HG02840 (cell line): ENCODE measurements at regions not wholly inside any gene's neighbourhood (a gene's known extent, or its start where the extent isn't known, plus 50 kb on each side); places are given as distances from the start of the nearest gene placed in this dataset.

Source experiments
- ATAC-seq: cut with Tn5 transposase; IDR thresholded peaks from one replicate; pipeline ENCODE4 v1.9.1; 2021; ENCODE audit warnings: mild to moderate bottlenecking, moderate library complexity, moderate number of reproducible peaks; ENCODE audit not compliant: unreplicated experiment, low FRiP score

DNA sequence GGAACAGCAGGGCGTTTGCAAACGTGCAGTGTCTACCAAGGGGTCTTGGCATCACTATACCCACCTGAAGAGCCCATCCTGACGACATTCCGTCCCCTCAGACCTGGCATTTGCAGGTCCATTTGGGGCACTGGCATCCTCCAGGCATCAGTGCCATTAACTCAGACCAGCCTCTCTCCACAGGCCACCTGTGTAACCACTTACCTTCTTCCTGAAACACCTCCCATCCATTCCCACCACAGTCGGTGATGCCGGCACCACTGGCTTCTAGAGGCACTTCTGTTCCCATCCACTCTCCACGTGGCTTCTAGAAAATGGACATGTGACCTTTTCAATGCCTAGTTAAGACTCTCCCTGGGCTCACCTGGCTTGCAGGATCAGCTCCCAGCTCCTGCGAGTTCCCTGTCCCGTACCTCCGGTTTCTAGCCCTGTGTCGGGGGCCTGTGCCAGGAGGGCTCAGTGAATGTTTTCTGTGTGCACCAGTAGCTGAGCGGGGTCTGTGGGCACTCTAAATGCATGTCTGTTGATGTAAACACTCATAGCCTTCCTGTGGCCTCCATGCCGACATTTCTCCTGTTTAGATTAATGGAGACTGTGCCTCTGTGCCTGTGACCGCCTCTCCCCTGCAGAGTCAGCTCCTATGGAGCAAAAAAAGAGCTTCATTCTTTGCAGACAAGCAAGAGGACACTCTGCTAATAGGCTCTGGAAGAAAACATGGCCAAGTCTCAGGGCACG lies 458.0 kb upstream of the HS6ST1 start:
- no peak for ATAC-seq

DNA sequence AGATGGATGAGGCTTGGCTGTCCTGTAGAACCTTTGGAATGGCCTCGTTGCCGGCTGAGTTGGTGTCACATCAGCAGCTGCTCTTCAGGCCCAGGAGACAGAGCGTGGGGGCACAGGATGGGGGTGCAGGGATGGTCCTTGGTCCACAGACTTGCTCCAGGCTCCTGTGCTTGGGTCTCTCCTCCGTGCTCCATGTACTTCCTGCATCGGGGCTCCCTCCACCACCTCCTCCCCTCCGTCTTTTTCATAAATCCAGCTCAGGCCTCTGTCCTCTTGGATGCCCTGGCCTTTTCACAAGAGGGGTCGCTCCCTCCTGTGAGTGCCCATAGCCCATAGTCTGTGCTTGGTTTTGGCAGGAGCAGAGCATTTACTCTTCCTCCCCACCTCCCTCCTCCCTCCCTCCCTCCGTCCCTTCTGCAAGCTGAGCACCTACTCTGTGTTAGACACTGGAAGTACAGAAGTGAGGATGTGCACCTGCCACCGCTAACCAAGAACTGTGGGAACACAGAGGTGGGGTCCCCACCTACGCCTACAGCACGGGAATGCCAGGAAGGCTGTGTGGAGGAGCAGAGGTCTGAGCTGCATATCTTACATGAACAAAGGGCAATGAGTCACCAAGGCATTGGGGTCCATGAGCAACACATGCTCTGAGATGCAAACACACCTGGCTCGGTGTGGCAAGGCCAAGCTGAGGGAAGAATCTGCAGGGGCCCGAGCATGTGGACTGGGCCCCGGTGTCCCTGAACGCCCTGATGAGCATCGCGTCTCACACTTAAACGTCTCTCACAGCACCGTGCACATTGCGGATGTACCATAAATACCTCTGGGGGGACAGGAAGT lies 458.7 kb upstream of the HS6ST1 start:
- ATAC-seq, result no peak

GRCh38 chr2:128778843-128779242 lies 460.2 kb upstream of the HS6ST1 start:
- no peak for ATAC-seq

DNA sequence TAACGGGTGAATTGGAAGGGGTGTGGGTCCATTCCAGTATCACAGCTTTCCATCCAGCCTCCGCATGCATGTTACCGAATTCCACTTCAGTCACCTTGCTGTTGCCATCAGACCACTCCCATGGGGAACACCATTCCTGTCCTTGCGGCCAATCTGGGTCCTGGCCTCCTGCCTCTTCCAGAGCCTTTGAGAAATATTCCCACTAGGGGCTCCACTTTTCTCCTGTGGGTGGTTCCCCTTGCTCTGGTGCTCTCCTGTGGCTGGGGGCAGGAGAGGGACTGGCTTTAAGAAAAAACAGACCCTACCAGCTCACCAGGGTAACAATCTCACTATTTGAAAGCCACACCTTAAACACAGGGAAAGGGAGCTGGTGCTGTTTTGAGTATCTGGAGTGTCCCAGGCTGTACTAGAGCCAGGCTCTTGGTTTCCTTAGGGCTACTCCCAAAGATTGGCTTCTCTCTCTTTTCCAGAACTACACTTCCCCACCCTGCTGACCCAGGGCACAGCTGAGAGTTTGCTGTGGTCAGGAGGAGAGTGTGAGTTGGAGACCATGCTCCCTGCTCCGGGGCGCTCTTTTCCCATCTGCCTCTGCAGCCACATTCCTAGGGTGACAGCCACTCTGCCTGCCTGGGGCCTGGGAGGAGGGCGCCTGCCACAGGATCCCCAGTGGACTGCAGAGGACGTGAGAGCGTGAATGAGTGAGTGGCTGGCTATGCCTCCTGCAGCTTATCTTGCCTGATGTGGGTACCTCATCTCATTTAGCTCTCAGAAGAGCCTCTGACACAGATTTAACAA lies 460.8 kb upstream of the HS6ST1 start:
- no peak for ATAC-seq

- ATAC-seq, result no peak
Measured at GRCh38 chr2:128780434-128781080, 461.9 kb upstream of the HS6ST1 start.

DNA sequence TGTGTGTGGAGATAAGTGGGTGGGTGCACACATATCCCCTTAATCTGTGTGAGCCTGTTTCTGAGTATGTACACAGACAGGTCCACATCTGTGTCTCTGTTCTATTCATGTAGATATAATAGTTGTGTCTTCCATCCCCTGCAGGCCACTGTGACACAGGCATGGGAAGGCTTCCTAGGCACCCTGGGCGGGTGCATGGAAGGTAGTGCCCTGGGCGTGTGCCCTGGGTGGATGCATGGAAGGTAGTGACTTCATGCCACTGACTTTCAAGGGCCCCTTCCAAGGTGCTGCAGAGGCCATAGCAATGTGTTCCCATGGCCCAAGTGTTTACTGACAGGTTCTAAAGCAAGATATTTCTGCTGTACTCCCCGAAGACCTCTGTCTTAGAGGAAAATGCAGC lies 462.5 kb upstream of the HS6ST1 start:
- ATAC-seq, result no peak

GRCh38 chr2:128781585-128782385 lies 463.1 kb upstream of the HS6ST1 start:
- ATAC-seq, result no peak

DNA sequence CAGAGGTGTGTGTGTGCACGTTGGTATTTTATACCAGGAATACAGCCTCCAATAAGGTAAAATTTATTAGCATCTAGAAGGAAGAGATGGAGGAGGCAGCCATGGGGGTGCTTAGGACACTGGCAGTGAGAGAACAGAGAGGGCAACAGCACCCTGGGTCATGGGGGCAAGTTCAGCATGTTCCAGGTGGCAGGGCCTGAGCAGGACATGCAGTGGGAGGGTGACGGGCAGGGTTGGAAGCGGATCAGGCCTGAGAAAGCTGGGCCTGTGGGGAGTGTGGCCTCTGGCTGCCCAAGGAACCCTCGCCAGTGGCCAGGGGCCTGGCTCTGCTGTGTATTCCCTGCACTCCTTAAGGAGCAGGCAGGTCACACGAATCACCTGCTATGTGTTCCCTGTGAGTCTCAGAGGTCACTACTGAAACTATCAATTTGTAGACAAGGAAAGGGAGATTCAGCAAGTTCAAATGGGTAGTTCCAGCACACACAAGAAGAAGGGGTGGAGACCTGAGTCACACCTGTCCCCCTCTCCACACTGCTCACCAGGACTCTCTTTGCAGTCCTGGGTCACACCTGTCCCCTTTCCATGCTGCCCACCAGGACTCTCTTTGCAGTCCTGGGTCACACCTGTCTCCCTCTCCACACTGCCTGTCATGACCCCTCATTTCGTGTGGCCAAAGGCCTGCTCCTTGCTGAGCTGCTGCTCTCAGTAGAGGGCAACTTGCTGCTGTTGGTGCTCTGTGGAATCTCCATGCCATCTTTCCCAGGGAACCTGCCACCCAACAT lies 463.9 kb upstream of the HS6ST1 start:
- no peak for ATAC-seq

DNA sequence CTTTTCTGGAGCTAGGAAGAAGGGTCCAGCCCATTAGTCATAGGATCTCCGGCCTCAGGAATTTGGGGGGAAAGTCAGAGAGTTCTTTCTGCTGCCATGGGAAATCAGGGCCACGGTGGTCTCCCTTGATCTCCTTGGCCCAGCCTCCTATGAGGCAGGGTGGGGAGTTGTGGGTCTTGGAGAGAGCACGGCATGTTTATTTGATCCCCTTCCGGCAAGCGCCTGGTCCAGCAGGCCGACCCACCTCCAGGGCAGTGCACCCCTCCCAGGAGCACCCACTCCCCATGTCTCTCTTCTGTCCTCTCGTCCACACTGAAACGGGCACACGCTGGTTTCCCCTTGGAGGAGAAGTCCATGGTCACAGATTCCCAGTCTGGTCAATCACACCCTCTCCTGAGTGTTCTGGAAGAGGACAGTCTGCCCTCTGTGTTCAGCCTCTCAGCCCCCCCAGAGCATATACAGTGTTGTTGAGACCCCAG lies 464.6 kb upstream of the HS6ST1 start:
- no peak for ATAC-seq

- no peak for ATAC-seq
Measured at GRCh38 chr2:128783896-128784295, 465.2 kb upstream of the HS6ST1 start.

GRCh38 chr2:128784626-128785306 lies 466.1 kb upstream of the HS6ST1 start:
- ATAC-seq, result no peak

- ATAC-seq, result no peak
Measured at GRCh38 chr2:128786316-128786715, 467.6 kb upstream of the HS6ST1 start.

DNA sequence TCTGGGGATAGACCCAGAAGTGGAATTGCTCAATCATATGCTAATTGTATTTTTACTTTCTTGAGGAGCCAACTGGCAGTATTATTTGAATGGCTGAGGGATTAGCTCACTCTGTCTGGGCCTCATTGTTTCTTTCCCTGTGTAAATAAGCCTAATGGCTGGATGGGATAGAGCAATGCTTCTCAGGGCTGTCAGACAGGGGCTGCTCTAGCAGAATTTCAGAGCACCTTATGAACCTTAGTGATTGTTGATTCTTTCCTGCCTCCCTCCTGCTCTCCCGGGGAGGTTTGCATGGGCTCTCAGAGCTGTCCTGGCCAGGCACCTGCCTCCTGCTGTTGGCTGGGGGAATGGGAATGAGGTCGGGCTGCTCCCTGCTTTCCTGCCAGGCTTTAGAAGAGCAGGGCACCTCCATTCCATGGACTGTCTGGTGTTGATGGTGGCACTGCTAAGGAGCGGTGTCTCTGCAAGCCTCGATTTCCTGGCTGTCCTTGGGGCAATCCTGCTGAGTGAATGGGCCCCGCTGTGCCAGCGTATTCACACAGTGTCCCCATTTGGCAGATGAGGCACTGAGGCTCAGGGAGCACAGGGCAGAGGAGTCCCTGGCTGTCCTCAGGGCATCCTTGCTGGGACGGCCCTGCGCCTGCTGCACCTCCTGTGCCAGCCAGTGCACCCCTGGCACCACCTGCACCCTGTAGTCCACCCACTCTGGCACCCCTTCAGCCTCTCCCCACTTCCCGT lies 468.2 kb upstream of the HS6ST1 start:
- no peak for ATAC-seq

DNA sequence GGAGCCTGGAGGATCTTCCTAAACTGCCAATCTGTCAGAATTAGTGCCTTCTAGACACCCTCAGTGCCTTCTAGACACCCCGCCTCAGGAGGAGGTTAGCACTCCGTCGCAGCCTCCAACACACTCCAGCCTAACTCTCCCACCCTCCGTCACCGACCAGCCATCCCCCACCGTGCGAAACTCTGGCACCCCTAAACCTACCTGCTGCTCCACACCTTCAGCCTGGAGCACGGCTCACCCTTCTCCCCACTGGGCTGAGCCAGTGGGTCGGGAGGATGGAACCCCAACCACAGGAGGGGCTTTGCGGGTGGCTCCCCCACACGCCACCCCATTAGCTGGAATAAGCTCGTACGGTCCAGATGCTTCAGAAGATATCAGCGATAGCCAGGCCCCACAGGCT lies 468.9 kb upstream of the HS6ST1 start:
- ATAC-seq, result no peak

GRCh38 chr2:128788636-128789220 lies 470.1 kb upstream of the HS6ST1 start:
- no peak for ATAC-seq

GRCh38 chr2:128789221-128789620 lies 470.6 kb upstream of the HS6ST1 start:
- no peak for ATAC-seq

- ATAC-seq, result no peak
Measured at GRCh38 chr2:128789776-128790455, 471.2 kb upstream of the HS6ST1 start.
